Upper lobe of left lung (tissue), 4 donors: ENCODE measurements at regions not wholly inside any gene's neighbourhood (a gene's known extent, or its start where the extent isn't known, plus 50 kb on each side); places are given as distances from the start of the nearest gene placed in this dataset.

Source experiments
- CTCF ChIP-seq, 6 experiments: fragments of 450-650 bp in 4 of 6; fragments of 200-600 bp in 2 of 6; sonication (generic) in 2 of 6; IDR thresholded peaks; one replicate each; pipeline ENCODE4 v1.5.1; 2016 to 2019; ENCODE audit warnings: antibody characterized with exemption in 6 of 6
- EP300 ChIP-seq, 4 donors: sonication (generic); formaldehyde crosslinking; IDR thresholded peaks; one replicate each; pipeline ENCODE4 v1.5.1; 2017; ENCODE audit warnings: antibody characterized with exemption in 4 of 4, control low read depth in 2 of 4

GRCh38 chr6:147951726-147952125 lies 390.9 kb upstream of the SASH1 start:
- TF ChIP-seq CTCF (IDR thresholded peaks at IDR 0.05) (no peak), EP300 (IDR thresholded peaks at IDR 0.05) (no peak)
